ENCODE measurements at regions not wholly inside any gene's neighbourhood (a gene's known extent, or its start where the extent isn't known, plus 50 kb on each side); places are given as distances from the start of the nearest gene placed in this dataset.
"Not testable (repeated sequence)": the region's sequence is repeated elsewhere in the genome, so short reads cannot be mapped to it uniquely, and the experiment has no call there.

DNA sequence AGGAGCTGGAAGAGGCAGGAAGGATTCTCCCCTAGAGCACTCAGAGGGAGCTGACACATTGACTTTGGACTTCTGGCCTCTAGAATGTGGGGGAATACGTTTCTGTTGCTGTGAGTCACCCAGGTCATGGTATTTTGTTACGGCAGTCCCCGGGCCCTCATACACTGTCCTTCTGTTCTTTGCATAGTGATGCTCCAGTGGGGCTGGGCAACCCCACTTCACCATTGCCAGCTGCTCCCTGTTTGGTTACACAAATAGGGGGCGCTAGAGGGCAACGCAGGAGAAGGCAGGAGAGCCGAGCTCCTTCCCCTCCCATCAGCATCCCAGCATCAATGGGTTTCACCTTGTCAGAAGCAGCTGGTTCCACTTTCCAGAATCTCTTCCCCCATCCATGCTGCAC is 257.7 kb upstream of the FOXF1 start:
- no peak for DNase-seq (ENCODE audit: low read depth)

- DNase-seq (ENCODE audit: low read depth), result no peak
Observed at GRCh38 chr16:86255966-86256365, 254.4 kb upstream of the FOXF1 start.

DNA sequence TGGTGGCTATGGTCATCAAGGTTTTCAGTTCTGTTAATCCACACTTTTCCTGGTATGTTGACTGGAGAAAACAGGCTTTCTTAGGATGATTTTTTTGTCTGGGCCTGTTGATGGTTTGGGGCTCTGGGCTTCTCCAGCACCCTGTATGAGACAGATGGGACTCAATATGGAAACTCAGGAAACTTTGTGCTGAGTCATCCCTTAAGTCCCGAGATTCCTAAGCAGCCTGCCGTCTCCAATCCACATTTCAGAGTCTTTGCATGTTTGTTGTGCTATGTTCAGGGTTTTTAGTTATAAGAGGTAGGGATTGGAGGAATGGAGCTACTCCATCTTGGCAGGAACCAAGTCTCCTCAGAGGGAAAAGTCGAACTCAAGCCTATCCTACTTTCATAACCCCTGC is 253.3 kb upstream of the FOXF1 start:
- no peak for DNase-seq (ENCODE audit: low read depth)

DNA sequence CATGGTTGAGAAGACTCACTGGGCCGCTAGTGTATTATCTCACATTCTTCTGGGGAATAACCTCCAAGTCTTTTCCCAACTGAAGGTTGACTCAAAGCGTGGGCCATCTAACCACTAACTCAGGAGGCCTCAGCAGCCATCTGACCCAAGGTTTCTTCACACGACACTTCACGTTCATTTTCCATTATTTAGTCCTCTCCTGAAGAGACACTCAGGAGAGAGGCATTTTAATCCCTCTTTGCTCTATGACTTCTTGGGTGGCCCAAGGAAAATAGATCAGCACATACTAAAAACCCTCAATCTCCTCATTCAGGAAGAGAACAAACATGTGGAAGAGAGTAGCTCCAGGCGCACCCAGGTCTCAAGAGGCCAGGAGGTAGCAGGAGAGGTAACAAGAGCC is 252.8 kb upstream of the FOXF1 start:
- no peak for DNase-seq (ENCODE audit: low read depth)

GRCh38 chr16:86258713-86259112 is 251.6 kb upstream of the FOXF1 start:
- DNase-seq (ENCODE audit: low read depth), result no peak

GRCh38 chr16:86259499-86259898 is 250.8 kb upstream of the FOXF1 start:
- DNase-seq (ENCODE audit: low read depth), result no peak

DNA sequence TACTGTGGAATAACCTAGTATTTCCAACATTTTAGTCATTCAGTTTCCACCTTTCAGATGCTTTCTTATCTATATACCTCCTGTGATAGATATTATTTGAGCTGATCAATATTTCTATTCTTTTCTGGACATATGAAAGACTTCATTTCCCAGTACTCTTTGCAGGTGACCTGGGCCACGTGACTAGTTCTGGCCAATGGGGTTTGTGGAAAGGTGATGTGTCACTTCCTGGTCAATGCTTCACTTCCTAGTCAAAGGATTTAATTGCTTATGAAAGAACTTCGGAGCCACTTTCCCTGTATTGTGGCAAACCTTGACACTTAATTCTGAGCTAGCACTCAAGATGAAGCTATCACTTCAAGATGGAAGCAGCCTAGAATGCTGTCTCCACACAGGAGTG is 248.9 kb upstream of the FOXF1 start:
- peak; percentile 1 for DNase-seq (ENCODE audit: low read depth)

- DNase-seq (ENCODE audit: low read depth), result not testable (repeated sequence)
Observed at GRCh38 chr16:86267657-86268056, 242.7 kb upstream of the FOXF1 start.

DNA sequence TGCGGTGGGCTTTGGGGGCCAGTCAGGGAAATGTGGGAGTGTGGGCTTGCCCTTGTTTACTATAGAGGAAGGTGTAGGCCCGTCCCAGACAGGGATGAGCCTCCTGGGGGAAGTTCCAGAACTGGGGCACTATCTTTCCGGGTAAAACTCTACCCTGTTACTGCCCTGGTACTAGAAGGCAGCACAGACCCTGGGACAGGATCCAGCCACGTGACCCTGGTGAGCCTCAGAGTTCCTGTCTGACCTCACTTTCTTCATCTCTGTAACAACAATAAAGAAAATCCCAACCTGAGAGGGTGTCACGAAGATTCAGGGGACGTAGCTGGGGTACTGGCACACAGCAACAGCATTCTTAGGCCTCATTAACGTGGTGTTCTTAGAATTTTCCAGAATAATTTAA is 239.6 kb upstream of the FOXF1 start:
- DNase-seq (ENCODE audit: low read depth), result no peak

- DNase-seq (ENCODE audit: low read depth), result no peak
Observed at GRCh38 chr16:86272744-86273143, 237.6 kb upstream of the FOXF1 start.

DNA sequence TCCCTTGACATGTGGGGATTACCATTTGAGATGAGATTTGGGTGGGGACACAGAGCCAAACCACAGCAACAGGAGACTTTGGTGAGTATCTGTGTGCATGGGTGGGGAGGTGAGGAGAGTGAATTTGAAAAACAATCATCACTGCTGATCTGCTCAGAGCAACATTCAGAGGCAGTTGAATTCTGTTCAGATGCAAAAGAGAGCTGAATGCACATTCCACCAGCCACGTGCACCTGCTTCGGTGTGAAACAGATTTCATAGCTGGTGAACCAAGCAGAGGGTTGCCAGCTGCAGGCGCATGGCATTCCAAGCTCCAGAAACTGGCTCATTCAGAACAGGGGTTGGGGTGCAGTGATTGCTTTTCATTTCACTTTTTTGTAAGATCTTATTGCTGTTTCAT is 233.1 kb upstream of the FOXF1 start:
- DNase-seq (ENCODE audit: low read depth), result no peak

GRCh38 chr16:86277859-86278258 is 232.5 kb upstream of the FOXF1 start:
- not testable (repeated sequence) for DNase-seq (ENCODE audit: low read depth)

- DNase-seq (ENCODE audit: low read depth), result no peak
Observed at GRCh38 chr16:86281421-86281820, 228.9 kb upstream of the FOXF1 start.

DNA sequence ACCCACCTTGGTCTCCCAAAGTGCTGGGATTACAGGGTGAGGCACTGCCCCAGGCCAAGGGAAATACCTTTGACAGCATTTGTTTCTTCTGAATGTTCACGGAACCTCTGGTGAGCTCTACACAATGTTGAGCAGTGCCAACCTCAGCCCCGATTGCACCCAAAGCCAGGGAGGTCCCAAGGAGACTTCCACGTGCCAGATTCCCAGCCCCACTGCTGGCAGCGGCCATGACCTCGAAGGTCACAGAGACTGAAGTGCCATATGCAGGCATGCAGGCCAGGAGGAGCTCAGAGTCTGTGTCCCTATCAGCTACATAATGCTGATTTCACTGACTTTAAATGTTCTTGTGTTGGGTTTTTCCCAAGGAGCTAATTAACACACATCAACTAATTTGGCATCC is 226.4 kb upstream of the FOXF1 start:
- no peak for DNase-seq (ENCODE audit: low read depth)

GRCh38 chr16:86285421-86285820 is 224.9 kb upstream of the FOXF1 start:
- DNase-seq (ENCODE audit: low read depth), result no peak

DNA sequence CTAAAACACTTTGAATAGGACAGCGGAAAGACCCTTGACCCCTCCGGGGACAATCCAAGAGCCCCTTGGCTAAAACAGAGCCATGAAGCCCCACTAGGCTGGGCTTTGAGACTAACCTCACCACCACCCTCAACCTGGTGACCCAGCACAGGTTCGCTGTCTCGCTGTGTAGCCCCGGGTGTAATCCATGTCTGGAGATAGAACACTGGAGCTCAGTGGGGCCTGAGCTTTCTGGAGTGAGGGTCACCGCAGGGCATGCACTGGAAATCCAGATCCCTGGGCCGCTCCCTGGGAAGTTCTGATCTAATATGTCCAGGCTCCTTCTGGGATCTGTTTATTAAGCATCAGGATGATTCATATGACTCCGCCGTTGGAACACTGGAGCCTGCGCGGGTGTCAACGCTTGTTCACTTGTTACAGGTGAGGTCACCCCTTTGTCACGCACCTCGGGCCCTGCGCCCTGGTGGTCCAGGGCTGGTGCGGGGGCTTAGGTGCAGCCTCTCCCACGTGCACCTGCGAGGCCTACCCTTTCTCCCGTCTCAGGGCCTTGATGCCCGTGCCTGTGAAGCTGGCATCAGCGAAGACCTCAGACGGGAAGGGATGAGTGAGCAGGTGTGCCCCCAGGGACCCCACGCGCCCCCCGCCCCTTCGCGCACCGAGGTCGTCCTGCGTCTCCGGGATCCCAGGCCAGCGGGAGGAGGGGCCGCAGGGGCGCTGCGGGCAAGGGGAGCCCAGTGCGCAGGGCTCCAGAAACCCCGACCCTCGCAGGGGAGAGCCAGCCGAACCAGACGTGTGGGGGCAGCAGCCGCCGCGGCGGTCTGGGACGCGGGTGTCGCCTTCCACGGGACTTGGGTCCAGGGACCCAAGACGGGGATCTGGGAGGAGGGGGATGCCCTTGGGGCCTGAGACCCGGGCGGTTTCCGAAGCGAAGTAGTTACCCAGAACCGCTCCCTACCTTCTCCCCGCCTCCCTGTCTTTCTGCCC is 224.1 kb upstream of the FOXF1 start:
- no peak for DNase-seq (ENCODE audit: low read depth)

DNA sequence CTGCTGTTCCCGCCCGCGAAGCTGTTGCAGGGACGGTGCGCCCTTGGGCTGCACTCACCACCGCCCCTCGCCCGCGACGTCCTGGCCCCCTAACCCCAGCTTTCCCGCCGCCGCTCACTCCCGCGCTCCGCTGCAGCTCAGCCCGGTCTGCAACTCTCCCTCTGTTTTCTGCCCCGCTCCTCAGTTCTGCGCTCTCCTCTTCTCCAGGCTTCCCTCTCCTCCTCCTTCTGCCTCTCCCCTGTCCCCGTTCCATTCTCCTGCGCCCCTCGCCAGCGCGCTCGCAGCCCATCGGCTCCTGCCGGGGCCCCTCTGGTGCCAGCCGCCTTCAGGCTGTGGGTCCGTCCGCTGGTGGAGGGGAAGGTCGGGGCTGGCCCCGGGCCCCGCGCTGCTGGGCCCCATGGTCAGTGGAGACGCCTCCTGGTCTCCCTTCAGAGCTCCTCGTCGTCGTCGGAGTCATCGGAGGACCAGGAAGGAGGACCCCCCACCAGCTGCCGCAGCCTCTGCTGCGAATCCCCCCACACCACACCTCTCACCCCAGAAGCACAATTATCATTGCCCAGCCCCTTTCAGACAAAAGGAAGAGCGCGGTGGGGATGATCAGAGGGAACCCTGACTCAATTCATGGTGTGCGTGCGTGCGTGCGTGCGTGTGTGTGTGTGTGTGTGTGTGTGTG is 223.2 kb upstream of the FOXF1 start:
- no peak for DNase-seq (ENCODE audit: low read depth)

GRCh38 chr16:86287664-86288201 is 222.6 kb upstream of the FOXF1 start:
- no peak for DNase-seq (ENCODE audit: low read depth)

DNA sequence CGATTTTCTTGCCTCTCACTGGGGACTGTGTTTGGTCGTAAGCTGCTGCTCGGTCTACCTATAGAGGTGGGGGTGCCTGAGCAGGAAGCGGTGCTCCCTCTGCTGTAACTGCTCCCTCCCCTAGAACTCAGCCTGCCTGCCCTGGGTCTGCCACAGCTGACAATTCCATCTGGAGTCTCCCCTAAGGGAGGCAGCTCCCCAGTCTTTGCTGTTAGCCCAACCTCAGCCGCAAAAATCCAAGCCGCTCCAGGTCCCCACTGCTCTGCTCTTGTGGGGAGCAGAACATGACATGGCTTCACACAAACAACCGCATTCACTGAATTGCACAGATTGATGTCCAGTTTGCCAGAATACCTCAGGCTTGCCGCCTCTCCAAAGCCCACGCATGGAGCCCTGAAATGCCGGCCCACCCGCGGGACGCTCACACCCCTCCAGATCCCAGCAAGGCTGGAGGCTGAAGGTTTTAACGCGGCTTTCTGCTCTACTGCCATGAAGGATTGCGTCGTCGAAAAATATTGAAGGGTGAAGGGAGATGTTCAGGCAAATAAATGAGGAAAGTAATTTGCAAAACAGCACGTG is 221.5 kb upstream of the FOXF1 start:
- DNase-seq (ENCODE audit: low read depth), result no peak

DNA sequence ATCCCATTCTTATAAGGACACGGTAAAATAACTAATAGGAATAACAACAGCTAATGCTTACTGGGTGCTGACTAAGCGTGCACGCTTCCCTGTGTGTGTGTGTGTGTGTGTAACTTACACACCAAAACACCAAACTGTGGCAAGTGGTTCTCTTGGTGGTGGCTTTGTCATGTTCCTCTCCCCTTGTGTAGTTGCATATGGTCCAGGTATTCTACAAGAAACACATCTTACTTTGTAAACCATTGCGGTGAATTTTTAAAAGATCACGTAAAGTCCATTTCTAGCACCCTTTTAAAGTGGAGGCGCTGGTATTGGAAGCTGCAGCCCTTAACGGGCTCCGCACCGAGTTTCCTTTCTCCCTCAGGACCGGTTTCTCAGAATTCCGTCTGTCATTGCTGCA is 221.0 kb upstream of the FOXF1 start:
- DNase-seq (ENCODE audit: low read depth), result no peak

DNA sequence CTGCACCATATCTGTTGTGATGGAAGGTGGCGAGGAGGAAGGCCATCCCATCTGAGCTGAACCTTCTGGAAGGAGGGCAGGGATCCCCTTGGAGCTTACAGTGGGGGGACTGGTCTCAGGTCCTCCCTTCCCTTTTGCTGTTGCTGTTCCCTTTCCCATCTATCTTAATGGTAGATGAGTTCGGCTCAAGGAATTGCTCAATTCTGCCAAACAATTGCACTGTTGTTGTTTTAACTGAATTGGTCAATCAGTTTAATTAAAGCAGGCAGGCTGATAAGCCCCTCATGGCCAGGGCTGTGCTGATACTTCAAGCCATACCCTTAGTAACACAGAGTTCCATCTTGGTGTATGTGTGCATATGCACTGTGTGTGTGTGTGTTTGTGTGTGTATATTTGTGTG is 220.4 kb upstream of the FOXF1 start:
- no peak for DNase-seq (ENCODE audit: low read depth)

DNA sequence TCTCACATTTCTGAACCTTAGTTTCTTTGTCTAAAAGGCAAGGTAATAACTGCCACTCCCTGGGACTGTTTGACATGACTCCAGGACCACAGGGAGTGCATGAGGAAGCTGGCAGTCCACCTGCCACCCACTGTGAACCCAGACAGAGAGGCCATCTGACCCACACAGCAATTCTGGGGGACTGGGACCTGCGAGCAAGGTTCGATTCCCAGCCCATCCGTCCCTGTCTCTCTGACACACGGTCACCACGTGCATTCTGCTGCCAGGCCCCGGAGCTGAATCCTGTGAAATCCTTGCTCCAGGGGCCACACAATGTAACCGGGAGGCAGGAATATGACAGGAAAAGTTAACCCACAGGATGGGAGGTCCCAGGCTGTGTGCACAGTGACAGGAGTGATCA is 218.8 kb upstream of the FOXF1 start:
- no peak for DNase-seq (ENCODE audit: low read depth)
